Superior temporal gyrus (tissue), 1 donor: ENCODE measurements at regions not wholly inside any gene's neighbourhood (a gene's known extent, or its start where the extent isn't known, plus 50 kb on each side); places are given as distances from the start of the nearest gene placed in this dataset.

ENCODE experiments used
- DNase-seq: peaks from one replicate; pipeline ENCODE4 v3.0.0-alpha.2; 2016; ENCODE audit errors: extremely low spot score

DNA sequence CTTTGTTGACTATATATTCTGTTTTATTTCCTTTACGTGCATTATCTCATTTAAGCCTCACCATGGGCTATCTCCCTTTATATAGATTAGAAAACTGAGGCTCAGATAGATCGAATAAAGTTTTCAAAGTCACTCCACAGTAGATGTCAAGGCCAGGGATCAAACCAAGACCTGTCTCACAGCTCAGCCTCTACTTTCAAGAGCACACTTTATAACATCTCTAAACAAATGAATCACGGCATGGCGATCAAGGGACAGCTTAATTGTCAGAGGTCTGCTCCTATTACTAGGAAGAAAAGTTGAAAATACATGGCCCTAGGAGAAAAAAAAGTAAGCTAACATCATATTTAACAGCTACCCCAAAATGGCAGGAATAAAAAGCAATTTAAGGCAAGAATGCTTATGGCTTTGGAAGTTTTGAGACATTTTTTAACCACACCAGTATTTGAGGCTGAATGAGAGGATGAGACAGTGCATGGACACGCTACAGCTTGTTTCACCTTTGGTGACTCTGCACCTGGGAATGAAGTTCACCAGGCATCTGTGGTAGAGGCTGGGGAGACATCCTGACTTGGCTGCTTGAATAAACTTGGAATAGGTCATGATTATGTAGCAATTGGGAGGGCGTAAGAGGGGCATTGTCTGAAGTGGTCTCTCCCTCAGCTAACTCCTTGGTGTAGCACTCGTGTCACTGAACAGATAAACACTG, 486.8 kb upstream of the WWC1 start:
- DNase-seq: no peak

GRCh38 chr5:167810573-167810972, 480.9 kb upstream of the WWC1 start:
- DNase-seq: no peak

- DNase-seq: no peak
Observed at GRCh38 chr5:167812871-167813270, 478.6 kb upstream of the WWC1 start.

DNA sequence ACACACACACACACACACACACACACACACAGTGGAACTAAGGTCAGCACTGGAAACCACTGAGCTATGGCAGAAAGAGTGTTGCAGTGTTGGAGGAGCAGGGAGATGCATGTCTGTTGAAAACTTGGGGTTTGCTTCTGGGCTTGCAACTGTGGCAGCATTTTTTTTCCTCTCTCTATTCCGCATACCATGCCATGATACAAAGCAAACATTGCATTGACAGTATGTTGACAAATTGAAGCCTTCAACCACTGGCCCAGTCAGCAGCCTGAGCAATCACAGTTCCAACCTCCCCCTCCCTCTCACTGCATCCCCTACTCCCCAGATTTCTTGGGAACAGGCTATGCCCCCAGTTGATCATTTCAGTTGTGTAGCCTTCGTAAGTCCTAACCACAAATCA, 478.1 kb upstream of the WWC1 start:
- DNase-seq: no peak

GRCh38 chr5:167814040-167814439, 477.4 kb upstream of the WWC1 start:
- no peak for DNase-seq

- DNase-seq: no peak
Observed at GRCh38 chr5:167814828-167815227, 476.6 kb upstream of the WWC1 start.

- no peak for DNase-seq
Observed at GRCh38 chr5:167816354-167816753, 475.1 kb upstream of the WWC1 start.

DNA sequence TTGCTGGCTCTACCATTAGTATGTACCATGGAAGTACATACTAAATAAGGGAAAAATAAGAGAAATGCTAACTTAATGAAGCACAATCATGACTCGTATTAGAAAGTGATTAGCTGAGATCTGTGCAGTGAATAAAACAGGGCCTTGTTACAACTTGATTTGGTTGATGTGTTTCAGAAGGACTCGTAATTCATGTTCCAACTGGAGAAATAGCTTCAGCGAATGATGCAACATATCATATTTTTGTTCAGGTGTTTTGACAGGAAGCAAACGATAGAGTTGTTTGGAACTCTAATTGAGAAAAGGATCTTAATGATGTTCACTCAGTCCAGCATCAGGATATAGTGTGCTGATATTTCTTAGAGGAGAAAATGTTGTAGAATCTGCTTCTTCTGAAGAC, 474.6 kb upstream of the WWC1 start:
- no peak for DNase-seq

- DNase-seq: no peak
Observed at GRCh38 chr5:167819406-167819805, 472.0 kb upstream of the WWC1 start.

- DNase-seq: no peak
Observed at GRCh38 chr5:167820101-167820990, 471.1 kb upstream of the WWC1 start.

GRCh38 chr5:167821151-167821550, 470.3 kb upstream of the WWC1 start:
- DNase-seq: no peak

DNA sequence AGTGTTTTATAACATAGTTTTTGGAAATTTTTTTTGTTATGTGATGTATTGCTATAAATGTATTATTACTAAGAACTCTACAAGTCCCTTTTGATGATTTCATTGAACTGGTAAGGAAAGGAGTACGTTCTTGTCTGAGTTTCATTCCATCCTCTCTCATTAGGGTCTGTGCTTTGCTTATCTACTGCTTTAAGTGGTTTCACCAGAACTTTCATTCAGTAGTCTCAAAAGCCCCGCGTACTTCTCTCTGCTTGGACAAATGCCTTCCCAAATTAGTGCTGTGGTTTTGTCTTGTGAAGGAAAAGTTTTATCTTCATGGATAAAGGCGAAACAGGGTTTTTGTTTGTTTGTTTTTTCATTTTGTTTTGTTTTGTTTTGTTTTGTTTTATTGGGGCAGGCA, 469.8 kb upstream of the WWC1 start:
- no peak for DNase-seq

GRCh38 chr5:167822241-167822640, 469.2 kb upstream of the WWC1 start:
- DNase-seq: no peak

GRCh38 chr5:167823405-167823804, 468.0 kb upstream of the WWC1 start:
- no peak for DNase-seq

GRCh38 chr5:167827766-167828165, 463.7 kb upstream of the WWC1 start:
- DNase-seq: no peak

- DNase-seq: no peak
Observed at GRCh38 chr5:167831754-167832504, 459.5 kb upstream of the WWC1 start.

GRCh38 chr5:167832609-167833008, 458.8 kb upstream of the WWC1 start:
- no peak for DNase-seq

DNA sequence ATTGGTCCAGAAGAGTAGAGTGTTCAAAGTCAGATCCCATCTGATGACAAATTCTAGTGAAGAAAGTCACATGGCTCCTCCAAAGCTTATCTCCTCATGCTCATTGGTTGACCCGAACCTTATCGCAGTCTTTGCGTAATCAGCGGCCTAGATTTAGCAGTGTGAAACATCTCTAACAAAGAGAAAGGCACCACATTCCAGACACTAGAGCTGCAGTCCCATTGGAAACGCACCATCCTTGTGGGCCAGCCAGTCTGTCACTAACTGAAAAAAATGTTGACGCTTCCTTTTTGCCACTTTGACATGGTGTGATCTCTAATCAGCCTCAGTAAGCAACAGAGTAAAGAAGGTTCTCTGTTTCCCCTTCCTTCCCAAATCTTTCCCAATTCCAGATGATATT, 458.0 kb upstream of the WWC1 start:
- no peak for DNase-seq

- DNase-seq: no peak
Observed at GRCh38 chr5:167835146-167835545, 456.3 kb upstream of the WWC1 start.

GRCh38 chr5:167837127-167837526, 454.3 kb upstream of the WWC1 start:
- no peak for DNase-seq

- no peak for DNase-seq
Observed at GRCh38 chr5:167839065-167839464, 452.4 kb upstream of the WWC1 start.

- no peak for DNase-seq
Observed at GRCh38 chr5:167840527-167841130, 450.8 kb upstream of the WWC1 start.
